NCI-H446 (cell line): ENCODE measurements at regions not wholly inside any gene's neighbourhood (a gene's known extent, or its start where the extent isn't known, plus 50 kb on each side); places are given as distances from the start of the nearest gene placed in this dataset.
"Not testable (repeated sequence)": the region's sequence is repeated elsewhere in the genome, so short reads cannot be mapped to it uniquely, and the experiment has no call there.

Source experiments
- DNase-seq, 2 experiments: peaks; one replicate each; lab custom pipeline; 2025; lab: John Stamatoyannopoulos, UW

GRCh38 chr5:21336478-21336877 is 1348.5 kb upstream of the CDH18 start:
- DNase-seq, result peak in 1 of 2 experiments; percentile 30

GRCh38 chr5:21315376-21315775 is 1327.4 kb upstream of the CDH18 start:
- not testable (repeated sequence) for DNase-seq

GRCh38 chr5:21301205-21301604 is 1313.2 kb upstream of the CDH18 start:
- DNase-seq, result not testable (repeated sequence)

- DNase-seq, result not testable (repeated sequence)
Observed at GRCh38 chr5:21274361-21274760, 1286.4 kb upstream of the CDH18 start.

GRCh38 chr5:21263361-21263760 is 1275.4 kb upstream of the CDH18 start:
- DNase-seq, result no peak

- peak in 1 of 2 experiments; percentile 49 for DNase-seq
Observed at GRCh38 chr5:21254161-21254560, 1266.2 kb upstream of the CDH18 start.

- no peak for DNase-seq
Observed at GRCh38 chr5:21244982-21245381, 1257.0 kb upstream of the CDH18 start.

GRCh38 chr5:21238786-21239185 is 1250.8 kb upstream of the CDH18 start:
- no peak for DNase-seq

- peak in 1 of 2 experiments; percentile 27 for DNase-seq
Observed at GRCh38 chr5:21237461-21237860, 1249.5 kb upstream of the CDH18 start.

- DNase-seq, result peak; percentile 45 to 59
Observed at GRCh38 chr5:21236971-21237427, 1249.0 kb upstream of the CDH18 start.

- peak; percentile 20 to 60 for DNase-seq
Observed at GRCh38 chr5:21236104-21236503, 1248.1 kb upstream of the CDH18 start.

- DNase-seq, result no peak
Observed at GRCh38 chr5:21225223-21226064, 1237.4 kb upstream of the CDH18 start.

- DNase-seq, result no peak
Observed at GRCh38 chr5:21221616-21222015, 1233.6 kb upstream of the CDH18 start.

- DNase-seq, result no peak
Observed at GRCh38 chr5:21219966-21220365, 1232.0 kb upstream of the CDH18 start.

GRCh38 chr5:21219251-21219650 is 1231.3 kb upstream of the CDH18 start:
- no peak for DNase-seq

- DNase-seq, result peak in 1 of 2 experiments; percentile 33
Observed at GRCh38 chr5:21212026-21212425, 1224.0 kb upstream of the CDH18 start.

GRCh38 chr5:21209409-21209808 is 1221.4 kb upstream of the CDH18 start:
- DNase-seq, result no peak

- no peak for DNase-seq
Observed at GRCh38 chr5:21199087-21199486, 1211.1 kb upstream of the CDH18 start.

GRCh38 chr5:21195145-21195544 is 1207.1 kb upstream of the CDH18 start:
- no peak for DNase-seq

- no peak for DNase-seq
Observed at GRCh38 chr5:21185536-21185935, 1197.5 kb upstream of the CDH18 start.

GRCh38 chr5:21184581-21184980 is 1196.6 kb upstream of the CDH18 start:
- no peak for DNase-seq

- no peak for DNase-seq
Observed at GRCh38 chr5:21181609-21182125, 1193.7 kb upstream of the CDH18 start.

GRCh38 chr5:21173526-21173925 is 1185.5 kb upstream of the CDH18 start:
- DNase-seq, result no peak
